Endothelial cell of umbilical vein (primary cell): ENCODE measurements at regions not wholly inside any gene's neighbourhood (a gene's known extent, or its start where the extent isn't known, plus 50 kb on each side); places are given as distances from the start of the nearest gene placed in this dataset.

Source experiments
- BruUV-seq: library from RNA; stranded (reverse); fragments of 400-500 nt; replicated peaks from 2 replicates; lab custom pipeline; 2021; lab: Mats Ljungman, UMichigan
- CTCF ChIA-PET: fragments of 300-600, 350-600 bp; sonication (Branson Sonifier 250); formaldehyde crosslinking; loops from one replicate; lab custom pipeline; 2021; ENCODE audit warnings: antibody characterized with exemption, inconsistent platforms; lab: Charles Lee
- POLR2A ChIA-PET: fragments of 300-600, 350-600 bp; sonication (Branson Sonifier 250); formaldehyde crosslinking; loops from one replicate; lab custom pipeline; 2021; ENCODE audit warnings: antibody characterized with exemption, inconsistent platforms; lab: Charles Lee
- DNase-seq: peaks from one replicate; pipeline ENCODE4 v3.0.0-alpha.2; 2011; ENCODE audit warnings: low read depth, low spot score
- FAIRE-seq: peaks from 2 replicates; lab custom pipeline; 2011; peaks lifted over from hg19 to GRCh38; lab: Jason Lieb, UNC
- H2AFZ ChIP-seq: 2 replicates; pipeline ENCODE4 v1.6.0; 2012; ENCODE audit warnings: low read depth, low read length, control low read depth, inconsistent platforms
- H3K27ac ChIP-seq: 2 replicates; pipeline ENCODE4 v1.5.1; 2011; ENCODE audit warnings: low read depth, mild to moderate bottlenecking, control low read depth, low read length, moderate library complexity; ENCODE audit not compliant: insufficient read depth
- H3K27me3 ChIP-seq, 2 experiments: 2 replicates each; pipeline versions ENCODE4 v1.6.0 to v1.6.1; 2011; ENCODE audit warnings: low read length in 2 of 2, mixed read lengths in 1 of 2; ENCODE audit not compliant: control insufficient read depth in 2 of 2, insufficient read depth in 2 of 2
- H3K36me3 ChIP-seq, 2 experiments: 2 replicates in 1 of 2; 3 replicates in 1 of 2; pipeline ENCODE4 v1.5.1; 2011; ENCODE audit warnings: low read length in 2 of 2, mild to moderate bottlenecking in 1 of 2, moderate library complexity in 1 of 2; ENCODE audit not compliant: control insufficient read depth in 2 of 2, insufficient read depth in 2 of 2; ENCODE audit errors: extremely low read depth in 1 of 2
- H3K4me1 ChIP-seq: 3 replicates; pipeline ENCODE4 v1.5.1; 2011; ENCODE audit warnings: mild to moderate bottlenecking, low read length; ENCODE audit not compliant: control insufficient read depth, insufficient read depth; ENCODE audit errors: extremely low read depth
- H3K4me2 ChIP-seq: 2 replicates; pipeline ENCODE4 v1.6.1; 2011; ENCODE audit warnings: low read length, control low read depth, mixed read lengths; ENCODE audit not compliant: insufficient read depth
- H3K4me3 ChIP-seq, 3 experiments: fragments of 200-600 bp in 1 of 3; sonication (generic), shearing (Covaris generic) in 1 of 3; replicated peaks in 1 of 3; 2 replicates each; pipeline ENCODE4 v1.5.1; 2011 to 2016; ENCODE audit warnings: control low read depth in 3 of 3, low read length in 3 of 3, mild to moderate bottlenecking in 2 of 3, inconsistent platforms in 1 of 3, low read depth in 1 of 3, moderate library complexity in 1 of 3; ENCODE audit not compliant: insufficient read depth in 1 of 3
- H3K79me2 ChIP-seq: 2 replicates; pipeline ENCODE4 v1.6.0; 2012; ENCODE audit warnings: low read length, inconsistent platforms; ENCODE audit not compliant: control insufficient read depth, insufficient read depth
- H3K9ac ChIP-seq: replicated peaks from 2 replicates; pipeline ENCODE3; 2011; ENCODE audit warnings: low read length, control low read depth; ENCODE audit not compliant: insufficient read depth; ENCODE audit errors: extremely low read depth
- H3K9me1 ChIP-seq: replicated peaks from 3 replicates; pipeline ENCODE4 v1.6.0; 2011; ENCODE audit warnings: mild to moderate bottlenecking, low read length; ENCODE audit not compliant: control insufficient read depth, insufficient read depth; ENCODE audit errors: extremely low read depth
- H3K9me3 ChIP-seq: replicated peaks from 2 replicates; pipeline ENCODE4 v1.5.1; 2012; ENCODE audit warnings: low read length, inconsistent platforms; ENCODE audit not compliant: control insufficient read depth, insufficient read depth
- H4K20me1 ChIP-seq: replicated peaks from 2 replicates; pipeline ENCODE3; 2011; ENCODE audit warnings: mild to moderate bottlenecking, low read length; ENCODE audit not compliant: control insufficient read depth, insufficient read depth; ENCODE audit errors: extremely low read depth
- CTCF ChIP-seq, 2 donors: IDR thresholded peaks; 1 replicate in 1 of 2; 2 replicates in 1 of 2; pipeline ENCODE4 v1.5.1; 2011; ENCODE audit warnings: low read length in 2 of 2, mild to moderate bottlenecking in 2 of 2, moderate library complexity in 2 of 2, control low read depth in 1 of 2, inconsistent platforms in 1 of 2, low read depth in 1 of 2; ENCODE audit not compliant: insufficient read depth in 1 of 2; ENCODE audit errors: extremely low read depth in 1 of 2
- EZH2 ChIP-seq: IDR thresholded peaks from 2 replicates; pipeline ENCODE4 v1.6.1; 2012; ENCODE audit warnings: borderline replicate concordance, low read depth, mild to moderate bottlenecking, moderate library complexity, low read length, inconsistent platforms; ENCODE audit not compliant: severe bottlenecking
- FOS ChIP-seq: IDR thresholded peaks from 2 replicates; pipeline ENCODE4 v1.6.1; 2011; ENCODE audit warnings: mild to moderate bottlenecking, low read length, moderate library complexity, borderline replicate concordance; ENCODE audit not compliant: insufficient read depth
- GATA2 ChIP-seq: IDR thresholded peaks from 2 replicates; pipeline ENCODE4 v1.7.0; 2011; ENCODE audit warnings: low read depth, mild to moderate bottlenecking, moderate library complexity, mixed read lengths, low read length; ENCODE audit not compliant: insufficient read length, insufficient read depth
- JUN ChIP-seq: IDR thresholded peaks from 2 replicates; pipeline ENCODE4 v1.6.1; 2011; ENCODE audit warnings: borderline replicate concordance, low read depth; ENCODE audit not compliant: insufficient read length, insufficient read depth
- MAX ChIP-seq: IDR thresholded peaks from 2 replicates; pipeline ENCODE4 v1.6.1; 2011; ENCODE audit not compliant: insufficient read depth, insufficient read length
- MYC ChIP-seq: IDR thresholded peaks from one replicate; pipeline ENCODE4 v1.6.1; 2011; ENCODE audit warnings: mild to moderate bottlenecking, low read depth, low read length
- POLR2A ChIP-seq: IDR thresholded peaks from 2 replicates; pipeline ENCODE4 v1.6.1; 2012; ENCODE audit warnings: low read depth, mild to moderate bottlenecking, control low read depth, low read length
- POLR2AphosphoS5 ChIP-seq: IDR thresholded peaks from 2 replicates; pipeline ENCODE4 v1.6.1; 2012; ENCODE audit warnings: low read depth, mild to moderate bottlenecking, control low read depth, low read length, moderate library complexity; ENCODE audit not compliant: insufficient read depth
- dilution Hi-C: fragments of 300-500 bp; cut with MboI; formaldehyde crosslinking; loops from one replicate; pipeline ENCODE4 v1.15.0; 2019; ENCODE audit warnings: low sequenced_read_pairs; ENCODE audit not compliant: extremely low pct_ligation_motif_present
- intact Hi-C: fragments of 100-400 bp; cut with micrococcal nuclease; formaldehyde crosslinking; loops from one replicate; pipeline ENCODE4 v1.10.0; 2022

GRCh38 chr12:58364389-58365086, 423.2 kb downstream of the ATP23 start:
- dilution Hi-C loops (no loop called here), intact Hi-C loops (no loop called here)
- no TSS peak for BruUV-seq
- H3K4me1 ChIP-seq, result no peaks in the 10 kb centered on the region
- H2AFZ ChIP-seq, result no peak overlapping the region
- H3K36me3 ChIP-seq, result no peaks in the 10 kb centered on the region
- DNase-seq (no peak), FAIRE-seq (no peak)
- H3K27me3 ChIP-seq, result no peaks in the 10 kb centered on the region
- H3K9ac ChIP-seq, result no peak overlapping the region
- H4K20me1 ChIP-seq, result no peaks in the 10 kb centered on the region
- no peak overlapping the region for H3K4me2 ChIP-seq
- TF ChIP-seq JUN (no peak), GATA2 (no peak), MAX (no peak), EZH2 (no peak), FOS (no peak), POLR2A (no peak), POLR2AphosphoS5 (no peak), CTCF (IDR thresholded peaks at IDR 0.05; ENCODE audit: extremely low read depth in 1 of 2, insufficient read depth in 1 of 2, low read depth in 1 of 2, low read length in 2 of 2) (no peak), MYC (no peak)
- no peaks in the 10 kb centered on the region for H3K9me3 ChIP-seq
- H3K27ac ChIP-seq, result no peak overlapping the region
- no peaks in the 10 kb centered on the region for H3K9me1 ChIP-seq
- POLR2A ChIA-PET, result no interaction called here
- CTCF ChIA-PET, result interaction anchor here (1.0 to 1.5 kb wide), 3 partner anchors 11 to 800 kb away, joined by 3 to 4 read pairs (median 3); no protein-coding TSS in a partner anchor
- H3K79me2 ChIP-seq, result no peaks in the 10 kb centered on the region
- H3K4me3 ChIP-seq, result no peak overlapping the region
